ENCODE measurements at regions not wholly inside any gene's neighbourhood (a gene's known extent, or its start where the extent isn't known, plus 50 kb on each side); places are given as distances from the start of the nearest gene placed in this dataset.
"Not testable (repeated sequence)": the region's sequence is repeated elsewhere in the genome, so short reads cannot be mapped to it uniquely, and the experiment has no call there.

DNA sequence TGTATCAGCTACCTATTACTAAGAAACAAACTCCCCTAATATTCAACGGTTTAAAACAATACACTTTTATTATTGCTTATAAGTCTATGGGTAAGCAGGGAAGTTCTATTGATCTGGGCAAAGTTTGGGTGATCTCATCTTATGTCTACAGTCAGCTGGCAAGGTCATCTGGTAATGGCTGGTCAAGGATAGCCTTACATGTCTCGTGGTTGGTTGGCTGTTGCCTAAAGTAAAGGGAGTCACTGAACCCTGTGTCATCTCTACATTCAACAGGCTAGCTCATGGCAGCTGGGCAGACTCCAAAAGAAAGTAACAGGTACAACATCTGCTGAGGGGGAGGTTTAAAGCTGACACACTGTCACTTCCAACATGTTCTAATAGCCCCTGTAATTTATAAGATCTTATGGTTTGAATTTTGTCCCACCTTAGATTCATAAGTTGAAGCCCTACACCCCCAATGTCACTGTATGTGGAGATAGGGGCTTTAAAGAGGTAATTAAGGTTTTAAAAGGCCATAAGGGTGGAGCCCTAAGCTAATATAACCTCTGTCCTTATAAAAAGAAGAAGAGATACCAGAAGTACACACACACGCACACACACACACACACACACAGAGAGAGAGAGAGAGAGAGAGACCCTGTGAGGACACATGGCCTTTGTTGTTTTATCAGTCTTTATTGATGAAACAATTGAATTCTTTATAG lies 419.1 kb downstream of the NPIPA8 start:
- Mint-ChIP-seq H3K27ac (ENCODE audit: unreplicated experiment) (no peak overlapping the region), H3K4me3 (ENCODE audit: unreplicated experiment) (no peak overlapping the region), H3K4me1 (ENCODE audit: low read depth) (no peaks in the 10 kb centered on the region), H3K27me3 (ENCODE audit: low read depth) (no peaks in the 10 kb centered on the region), H3K9me3 (ENCODE audit: low read depth) (peaks cover 54% of the 10 kb centered on the region), H3K36me3 (ENCODE audit: low read depth) (no peaks in the 10 kb centered on the region)
- TF ChIP-seq, protein P1, sequence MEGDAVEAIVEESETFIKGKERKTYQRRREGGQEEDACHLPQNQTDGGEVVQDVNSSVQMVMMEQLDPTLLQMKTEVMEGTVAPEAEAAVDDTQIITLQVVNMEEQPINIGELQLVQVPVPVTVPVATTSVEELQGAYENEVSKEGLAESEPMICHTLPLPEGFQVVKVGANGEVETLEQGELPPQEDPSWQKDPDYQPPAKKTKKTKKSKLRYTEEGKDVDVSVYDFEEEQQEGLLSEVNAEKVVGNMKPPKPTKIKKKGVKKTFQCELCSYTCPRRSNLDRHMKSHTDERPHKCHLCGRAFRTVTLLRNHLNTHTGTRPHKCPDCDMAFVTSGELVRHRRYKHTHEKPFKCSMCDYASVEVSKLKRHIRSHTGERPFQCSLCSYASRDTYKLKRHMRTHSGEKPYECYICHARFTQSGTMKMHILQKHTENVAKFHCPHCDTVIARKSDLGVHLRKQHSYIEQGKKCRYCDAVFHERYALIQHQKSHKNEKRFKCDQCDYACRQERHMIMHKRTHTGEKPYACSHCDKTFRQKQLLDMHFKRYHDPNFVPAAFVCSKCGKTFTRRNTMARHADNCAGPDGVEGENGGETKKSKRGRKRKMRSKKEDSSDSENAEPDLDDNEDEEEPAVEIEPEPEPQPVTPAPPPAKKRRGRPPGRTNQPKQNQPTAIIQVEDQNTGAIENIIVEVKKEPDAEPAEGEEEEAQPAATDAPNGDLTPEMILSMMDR (IDR thresholded peaks at IDR 0.05): no peak
- DNase-seq (ENCODE audit: low spot score): no peak

DNA sequence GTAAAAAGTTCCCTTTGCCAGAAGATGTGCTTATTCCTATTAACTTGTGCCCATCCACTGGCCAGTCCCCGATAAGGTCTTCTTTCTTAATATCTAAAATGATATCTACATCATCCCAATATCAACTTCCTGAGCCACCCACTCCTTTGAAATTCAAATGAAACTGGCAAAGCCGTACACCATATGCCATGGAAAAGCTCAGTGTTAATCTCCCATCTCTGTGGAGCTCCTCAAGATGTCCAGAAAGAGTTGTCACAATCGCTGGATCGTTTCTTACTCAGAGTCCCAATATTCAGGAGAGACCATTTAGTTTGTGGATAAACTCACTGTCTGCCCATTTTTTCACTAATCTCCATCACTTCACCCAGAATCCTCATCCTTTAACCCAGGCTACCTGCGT lies 420.7 kb downstream of the NPIPA8 start:
- Mint-ChIP-seq H3K27me3 (ENCODE audit: low read depth) (no peaks in the 10 kb centered on the region), H3K4me1 (ENCODE audit: low read depth) (no peaks in the 10 kb centered on the region), H3K4me3 (ENCODE audit: unreplicated experiment) (no peak overlapping the region), H3K36me3 (ENCODE audit: low read depth) (no peaks in the 10 kb centered on the region), H3K9me3 (ENCODE audit: low read depth) (peaks cover 48% of the 10 kb centered on the region), H3K27ac (ENCODE audit: unreplicated experiment) (no peak overlapping the region)
- no peak for DNase-seq (ENCODE audit: low spot score)
- TF ChIP-seq, protein P1 (IDR thresholded peaks at IDR 0.05): no peak

DNA sequence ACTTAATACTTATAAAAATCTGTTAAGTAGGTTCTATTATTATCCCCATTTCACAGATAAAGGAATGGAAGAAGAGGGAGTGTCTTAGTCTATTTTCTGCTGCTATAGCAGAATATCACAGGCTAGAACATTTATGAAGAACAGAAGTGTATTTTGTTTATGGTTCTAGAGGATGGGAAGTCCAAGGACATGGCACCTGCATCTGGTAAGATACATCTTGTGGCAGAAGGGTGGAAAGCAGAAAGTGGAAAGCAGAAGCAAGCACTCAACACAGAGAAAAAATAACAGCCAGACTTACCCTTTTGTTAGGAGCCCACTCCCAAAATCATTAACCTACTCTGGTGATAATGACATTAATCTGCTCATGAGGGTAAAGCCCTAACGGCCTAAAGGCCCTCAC lies 422.4 kb downstream of the NPIPA8 start:
- H3K27me3 Mint-ChIP-seq (ENCODE audit: low read depth): no peaks in the 10 kb centered on the region
- H3K27ac Mint-ChIP-seq (ENCODE audit: unreplicated experiment): no peak overlapping the region

DNA sequence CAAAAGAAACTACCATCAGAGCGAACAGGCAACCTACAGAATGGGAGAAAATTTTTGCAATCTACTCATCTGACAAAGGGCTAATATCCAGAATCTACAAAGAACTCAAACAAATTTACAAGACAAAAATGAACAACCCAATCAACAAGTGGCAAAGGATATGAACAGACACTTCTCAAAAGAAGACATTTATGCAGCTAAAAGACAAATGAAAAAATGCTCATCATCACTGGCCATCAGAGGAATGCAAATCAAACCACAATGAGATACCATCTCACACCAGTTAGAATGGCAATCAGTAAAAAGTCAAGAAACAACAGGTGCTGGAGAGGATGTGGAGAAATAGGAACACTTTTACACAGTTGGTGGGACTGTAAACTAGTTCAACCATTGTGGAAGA lies 425.0 kb downstream of the NPIPA8 start:
- DNase-seq (ENCODE audit: low spot score); H3K4me1 Mint-ChIP-seq (ENCODE audit: low read depth); H3K4me3 Mint-ChIP-seq (ENCODE audit: unreplicated experiment); H3K27ac Mint-ChIP-seq (ENCODE audit: unreplicated experiment); H3K27me3 Mint-ChIP-seq (ENCODE audit: low read depth); H3K36me3 Mint-ChIP-seq (ENCODE audit: low read depth): not testable (repeated sequence)
- peaks cover 39% of the 10 kb centered on the region for H3K9me3 Mint-ChIP-seq (ENCODE audit: low read depth)

More for the DNA sequence above, 422.4 kb downstream of the NPIPA8 start:
- no peak overlapping the region for H3K4me3 Mint-ChIP-seq (ENCODE audit: unreplicated experiment)
- peaks cover 44% of the 10 kb centered on the region for H3K9me3 Mint-ChIP-seq (ENCODE audit: low read depth)
- H3K36me3 Mint-ChIP-seq (ENCODE audit: low read depth): no peaks in the 10 kb centered on the region
- no peaks in the 10 kb centered on the region for H3K4me1 Mint-ChIP-seq (ENCODE audit: low read depth)
- TF ChIP-seq, protein P1 (IDR thresholded peaks at IDR 0.05): no peak
- no peak for DNase-seq (ENCODE audit: low spot score)

DNA sequence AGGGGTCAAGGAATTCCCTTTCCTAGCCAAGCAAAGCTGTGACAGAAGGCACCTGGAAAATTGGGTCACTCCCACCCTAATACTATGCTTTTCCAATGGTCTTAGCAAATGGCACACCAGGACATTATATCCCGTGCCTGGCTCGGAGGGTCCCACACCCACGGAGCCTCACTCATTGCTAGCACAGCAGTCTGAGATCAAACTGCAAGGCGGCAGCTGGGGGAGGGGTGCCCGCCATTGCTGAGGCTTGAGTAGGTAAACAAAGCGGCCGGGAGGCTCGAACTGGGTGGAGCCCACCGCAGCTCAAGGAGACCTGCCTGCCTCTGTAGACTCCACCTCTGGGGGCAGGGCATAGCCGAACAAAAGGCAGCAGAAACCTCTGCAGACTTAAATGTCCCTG lies 429.9 kb downstream of the NPIPA8 start:
- H3K36me3 Mint-ChIP-seq (ENCODE audit: low read depth); H3K27ac Mint-ChIP-seq (ENCODE audit: unreplicated experiment); H3K27me3 Mint-ChIP-seq (ENCODE audit: low read depth); H3K4me3 Mint-ChIP-seq (ENCODE audit: unreplicated experiment); H3K4me1 Mint-ChIP-seq (ENCODE audit: low read depth); DNase-seq (ENCODE audit: low spot score): not testable (repeated sequence)
- H3K9me3 Mint-ChIP-seq (ENCODE audit: low read depth): peaks cover 43% of the 10 kb centered on the region

DNA sequence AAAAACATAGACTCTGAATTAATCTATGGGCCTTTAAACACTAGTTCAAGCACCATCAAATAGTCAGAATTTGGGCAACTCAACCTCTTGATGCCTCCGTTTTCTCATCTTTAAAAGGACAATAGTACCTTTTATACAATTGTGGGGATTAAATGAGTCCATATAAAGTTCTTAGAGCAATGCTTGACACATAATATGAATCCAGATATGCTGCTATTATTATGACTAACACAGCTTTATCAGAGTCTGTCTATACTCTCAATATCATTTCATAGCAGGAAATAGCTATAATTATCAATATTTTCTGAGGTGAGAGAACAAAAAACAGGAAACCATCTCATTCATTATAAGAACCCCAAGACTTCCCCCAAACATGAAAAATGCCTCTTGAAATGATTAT lies 430.5 kb upstream of the XYLT1 start:
- TF ChIP-seq, protein P1 (IDR thresholded peaks at IDR 0.05): no peak
- H3K36me3 Mint-ChIP-seq (ENCODE audit: low read depth): no peaks in the 10 kb centered on the region
- H3K27ac Mint-ChIP-seq (ENCODE audit: unreplicated experiment): no peak overlapping the region
- H3K4me3 Mint-ChIP-seq (ENCODE audit: unreplicated experiment): no peak overlapping the region
- DNase-seq (ENCODE audit: low spot score): no peak
- no peaks in the 10 kb centered on the region for H3K27me3 Mint-ChIP-seq (ENCODE audit: low read depth)
- no peaks in the 10 kb centered on the region for H3K4me1 Mint-ChIP-seq (ENCODE audit: low read depth)
- H3K9me3 Mint-ChIP-seq (ENCODE audit: low read depth): peaks cover 44% of the 10 kb centered on the region
